ENCODE measurements at regions not wholly inside any gene's neighbourhood (a gene's known extent, or its start where the extent isn't known, plus 50 kb on each side); places are given as distances from the start of the nearest gene placed in this dataset.

DNA sequence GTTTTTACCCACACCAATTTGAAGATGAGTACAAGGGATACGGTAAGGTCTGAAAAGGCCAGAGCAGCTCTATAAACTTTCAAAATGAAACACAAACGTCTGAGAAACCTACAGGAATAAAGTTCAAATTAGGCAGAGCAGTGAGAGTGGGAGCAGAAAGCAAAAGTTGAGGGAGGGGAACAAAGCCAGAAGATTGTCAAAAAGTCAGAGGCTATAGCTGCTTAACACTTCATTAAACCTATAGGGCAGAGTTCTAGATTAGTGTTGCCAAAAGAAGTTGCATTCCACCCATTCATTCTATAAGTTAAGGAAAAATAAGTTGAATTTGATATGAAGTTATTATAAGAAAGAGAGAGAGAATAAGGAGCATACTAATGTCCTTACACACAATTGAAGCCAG, 309.6 kb upstream of the CD180 start:
- no peaks in the 10 kb centered on the region for H3K79me2 ChIP-seq (ENCODE audit: control insufficient read depth, insufficient read depth, low read length)
- no peak for DNase-seq (ENCODE audit: low read depth, low spot score)
- H3K4me3 ChIP-seq (replicated peaks in 1 of 3; ENCODE audit: insufficient read depth in 1 of 3, low read depth in 1 of 3, low read length in 3 of 3) = no peak overlapping the region
- dilution Hi-C loops (cut with MboI; ENCODE audit: extremely low pct_ligation_motif_present, low sequenced_read_pairs) (no loop called here), intact Hi-C loops (cut with micrococcal nuclease) (no loop called here)
- H3K27me3 ChIP-seq (ENCODE audit: control insufficient read depth in 2 of 2, insufficient read depth in 2 of 2, low read length in 2 of 2) = no peaks in the 10 kb centered on the region
- no TSS peak for BruUV-seq (replicated peaks)
- ChIA-PET POLR2A (no interaction called here), CTCF (interaction anchor here (1.2 to 1.5 kb wide), 3 partner anchors 11 to 47 kb away, joined by 3 to 4 read pairs (median 3); no protein-coding TSS in a partner anchor)
- no peaks in the 10 kb centered on the region for H3K36me3 ChIP-seq (ENCODE audit: control insufficient read depth in 2 of 2, extremely low read depth in 1 of 2, insufficient read depth in 2 of 2, low read length in 2 of 2)
- H2AFZ ChIP-seq (ENCODE audit: low read depth, low read length) = peak overlapping the region; percentile 11
- H3K4me2 ChIP-seq (ENCODE audit: insufficient read depth, low read length) = no peak overlapping the region
- peaks cover 4% of the 10 kb centered on the region for H3K4me1 ChIP-seq (ENCODE audit: control insufficient read depth, extremely low read depth, insufficient read depth, low read length)
- no peak overlapping the region for H3K9ac ChIP-seq (replicated peaks; ENCODE audit: extremely low read depth, insufficient read depth, low read length)
- TF ChIP-seq GATA2 (IDR thresholded peaks at IDR 0.05; ENCODE audit: insufficient read depth, insufficient read length, low read depth, low read length) (no peak), EZH2 (IDR thresholded peaks at IDR 0.05; ENCODE audit: borderline replicate concordance, low read depth, low read length, severe bottlenecking) (no peak), POLR2A (IDR thresholded peaks at IDR 0.05; ENCODE audit: low read depth, low read length) (no peak), MYC (IDR thresholded peaks at IDR 0.05; ENCODE audit: low read depth, low read length) (no peak), JUN (IDR thresholded peaks at IDR 0.05; ENCODE audit: borderline replicate concordance, insufficient read depth, insufficient read length, low read depth) (no peak), FOS (IDR thresholded peaks at IDR 0.05; ENCODE audit: borderline replicate concordance, insufficient read depth, low read length) (no peak), POLR2AphosphoS5 (IDR thresholded peaks at IDR 0.05; ENCODE audit: insufficient read depth, low read depth, low read length) (no peak)
- TF ChIP-seq, protein P1, sequence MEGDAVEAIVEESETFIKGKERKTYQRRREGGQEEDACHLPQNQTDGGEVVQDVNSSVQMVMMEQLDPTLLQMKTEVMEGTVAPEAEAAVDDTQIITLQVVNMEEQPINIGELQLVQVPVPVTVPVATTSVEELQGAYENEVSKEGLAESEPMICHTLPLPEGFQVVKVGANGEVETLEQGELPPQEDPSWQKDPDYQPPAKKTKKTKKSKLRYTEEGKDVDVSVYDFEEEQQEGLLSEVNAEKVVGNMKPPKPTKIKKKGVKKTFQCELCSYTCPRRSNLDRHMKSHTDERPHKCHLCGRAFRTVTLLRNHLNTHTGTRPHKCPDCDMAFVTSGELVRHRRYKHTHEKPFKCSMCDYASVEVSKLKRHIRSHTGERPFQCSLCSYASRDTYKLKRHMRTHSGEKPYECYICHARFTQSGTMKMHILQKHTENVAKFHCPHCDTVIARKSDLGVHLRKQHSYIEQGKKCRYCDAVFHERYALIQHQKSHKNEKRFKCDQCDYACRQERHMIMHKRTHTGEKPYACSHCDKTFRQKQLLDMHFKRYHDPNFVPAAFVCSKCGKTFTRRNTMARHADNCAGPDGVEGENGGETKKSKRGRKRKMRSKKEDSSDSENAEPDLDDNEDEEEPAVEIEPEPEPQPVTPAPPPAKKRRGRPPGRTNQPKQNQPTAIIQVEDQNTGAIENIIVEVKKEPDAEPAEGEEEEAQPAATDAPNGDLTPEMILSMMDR (IDR thresholded peaks at IDR 0.05; ENCODE audit: extremely low read depth in 1 of 2, insufficient read depth in 1 of 2, low read depth in 1 of 2, low read length in 2 of 2) = no peak
- TF ChIP-seq, protein P2, sequence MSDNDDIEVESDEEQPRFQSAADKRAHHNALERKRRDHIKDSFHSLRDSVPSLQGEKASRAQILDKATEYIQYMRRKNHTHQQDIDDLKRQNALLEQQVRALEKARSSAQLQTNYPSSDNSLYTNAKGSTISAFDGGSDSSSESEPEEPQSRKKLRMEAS (IDR thresholded peaks at IDR 0.05; ENCODE audit: insufficient read depth, insufficient read length) = no peak
- FAIRE-seq = no peak
- no peak overlapping the region for H3K27ac ChIP-seq (ENCODE audit: insufficient read depth, low read depth, low read length)
- H3K9me3 ChIP-seq (replicated peaks; ENCODE audit: control insufficient read depth, insufficient read depth, low read length) = no peaks in the 10 kb centered on the region
- H3K9me1 ChIP-seq (replicated peaks; ENCODE audit: control insufficient read depth, extremely low read depth, insufficient read depth, low read length) = no peaks in the 10 kb centered on the region
- H4K20me1 ChIP-seq (replicated peaks; ENCODE audit: control insufficient read depth, extremely low read depth, insufficient read depth, low read length) = no peaks in the 10 kb centered on the region

Data from endothelial cell of umbilical vein (primary cell).